Right renal pelvis (tissue), 4 donors: ENCODE measurements at regions not wholly inside any gene's neighbourhood (a gene's known extent, or its start where the extent isn't known, plus 50 kb on each side); places are given as distances from the start of the nearest gene placed in this dataset.

ENCODE experiments used
- DNase-seq, 4 donors: peaks; one replicate each; pipeline ENCODE4 v3.0.0-alpha.2; 2013; ENCODE audit warnings: low read depth in 4 of 4, low spot score in 3 of 4, missing footprints in 1 of 4

DNA sequence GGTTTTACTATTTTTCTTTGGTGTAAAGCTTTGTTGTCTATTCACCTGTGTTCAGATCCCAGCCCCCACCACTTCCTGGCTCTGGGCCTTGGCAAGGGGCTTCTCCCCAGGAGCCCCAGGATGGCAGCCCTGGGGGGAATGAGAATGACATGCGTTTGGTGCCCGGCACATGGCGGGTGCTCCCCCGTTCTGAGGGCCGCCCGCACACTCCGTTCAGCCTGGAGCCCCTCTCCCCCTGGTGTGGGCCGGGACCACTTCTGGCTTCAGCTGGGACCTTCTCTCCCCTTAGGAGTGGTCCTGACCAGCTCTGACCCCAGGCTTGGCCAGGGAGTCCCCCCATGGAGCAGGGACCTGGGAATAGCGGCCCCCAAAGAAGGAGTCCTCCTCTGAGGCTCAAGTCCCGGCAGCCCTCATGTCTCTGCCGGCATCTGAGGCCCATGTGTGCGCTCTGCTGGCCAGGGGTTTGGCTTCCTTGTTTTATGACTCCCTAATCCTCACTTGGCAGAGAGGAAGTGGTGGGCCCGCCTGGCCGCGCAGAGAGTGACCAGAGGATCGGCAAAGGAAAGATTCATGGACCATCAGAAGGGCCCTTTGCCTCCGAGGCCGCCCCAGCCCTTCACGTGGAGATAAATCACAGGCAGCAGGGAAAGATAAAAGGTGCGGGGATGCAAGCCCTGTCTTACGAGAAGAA, 57.0 kb upstream of the LMX1B start:
- DNase-seq: no peak

DNA sequence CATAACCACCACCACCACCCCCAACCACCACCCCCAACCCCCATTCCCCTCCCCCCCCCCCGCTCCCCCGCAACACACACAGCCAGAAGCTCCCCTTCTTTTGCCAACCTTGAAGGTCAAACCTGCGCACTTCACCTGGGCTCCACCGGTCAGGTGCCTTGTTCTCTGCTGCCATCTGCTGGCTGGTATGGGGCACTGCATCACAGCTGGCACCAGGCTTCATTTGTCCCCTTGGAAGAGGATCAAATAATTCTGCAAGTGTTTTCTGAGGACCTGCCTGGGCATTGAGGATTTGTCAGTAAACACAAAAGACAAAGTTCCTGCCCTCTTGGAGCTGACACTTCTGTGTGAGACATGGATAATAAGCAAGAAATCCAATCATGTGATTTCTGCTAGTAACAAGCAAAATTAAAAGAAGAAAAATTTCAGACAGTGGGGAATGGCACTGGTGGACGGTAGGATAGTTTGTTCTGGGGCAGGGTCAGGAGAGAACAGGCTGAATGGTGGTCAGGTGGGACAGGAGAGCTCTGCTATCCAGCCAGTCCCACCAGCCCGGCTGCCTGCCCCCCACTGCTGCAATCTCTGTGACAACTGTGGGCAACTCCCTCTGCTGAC, 55.6 kb upstream of the LMX1B start:
- peak; percentile 44 to 52 (median 48) for DNase-seq

DNA sequence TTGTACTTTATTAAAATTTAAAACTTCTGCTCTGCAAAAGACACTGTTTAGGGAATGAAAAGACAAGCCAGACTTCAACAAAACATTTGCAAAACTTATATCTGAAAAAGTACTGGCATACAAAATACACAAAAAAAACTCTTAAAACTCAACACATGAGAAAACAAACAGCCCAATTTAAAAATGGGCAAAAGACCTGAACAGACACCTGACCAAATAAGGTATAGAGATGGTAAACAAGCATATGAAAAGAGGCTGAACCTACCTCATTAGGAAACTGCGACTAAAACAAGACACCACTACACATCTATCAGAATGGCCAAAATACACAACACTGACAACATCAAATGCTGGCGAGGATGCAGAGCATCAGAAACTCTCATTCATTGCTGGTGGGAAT, 54.4 kb upstream of the LMX1B start:
- DNase-seq: no peak

DNA sequence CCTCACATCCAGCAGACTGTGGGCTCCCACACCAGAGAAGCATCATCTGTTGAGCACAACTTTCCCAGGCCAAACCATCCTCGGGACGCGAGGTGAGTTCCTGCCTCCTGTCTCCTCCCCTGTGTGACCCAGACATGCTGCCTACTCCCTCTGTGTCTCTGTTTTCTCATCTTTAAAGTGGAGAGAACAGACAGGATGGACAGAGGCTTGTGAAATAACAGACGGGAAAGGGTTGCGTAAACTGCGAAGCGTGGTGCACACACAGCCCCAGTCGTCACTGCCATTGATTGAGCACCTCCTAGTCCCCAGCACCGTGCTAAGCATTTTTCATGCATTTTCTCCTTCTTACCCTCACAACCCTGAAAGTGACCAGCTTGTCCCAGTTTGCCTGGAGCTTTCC, 52.1 kb upstream of the LMX1B start:
- DNase-seq: no peak

DNA sequence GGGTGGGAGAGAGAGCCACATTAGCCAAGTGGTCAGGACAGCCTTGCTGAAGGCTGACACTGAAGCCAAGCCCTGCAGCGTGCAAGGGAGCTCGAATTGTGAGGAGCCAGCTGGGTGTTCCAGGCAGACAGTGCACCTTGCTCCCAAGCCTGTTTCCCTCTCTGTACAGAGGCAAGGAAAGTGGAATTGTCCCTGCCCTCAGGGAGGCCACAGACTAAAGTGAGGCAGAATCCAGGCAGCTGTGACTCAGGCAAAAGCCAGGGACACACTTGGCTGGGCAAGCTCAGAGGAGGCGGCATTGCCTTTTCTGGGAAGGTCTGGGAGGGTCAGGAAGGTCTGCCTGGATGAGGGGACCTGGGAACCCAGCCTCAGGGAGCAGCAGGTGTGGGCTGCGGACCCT, 50.2 kb upstream of the LMX1B start:
- DNase-seq: no peak
